HG02571 (cell line): ENCODE measurements at regions not wholly inside any gene's neighbourhood (a gene's known extent, or its start where the extent isn't known, plus 50 kb on each side); places are given as distances from the start of the nearest gene placed in this dataset.
"Not testable (repeated sequence)": the region's sequence is repeated elsewhere in the genome, so short reads cannot be mapped to it uniquely, and the experiment has no call there.

ENCODE experiments used
- ATAC-seq: cut with Tn5 transposase; IDR thresholded peaks from one replicate; pipeline ENCODE4 v1.9.1; 2021; ENCODE audit warnings: mild to moderate bottlenecking, moderate library complexity; ENCODE audit not compliant: unreplicated experiment

DNA sequence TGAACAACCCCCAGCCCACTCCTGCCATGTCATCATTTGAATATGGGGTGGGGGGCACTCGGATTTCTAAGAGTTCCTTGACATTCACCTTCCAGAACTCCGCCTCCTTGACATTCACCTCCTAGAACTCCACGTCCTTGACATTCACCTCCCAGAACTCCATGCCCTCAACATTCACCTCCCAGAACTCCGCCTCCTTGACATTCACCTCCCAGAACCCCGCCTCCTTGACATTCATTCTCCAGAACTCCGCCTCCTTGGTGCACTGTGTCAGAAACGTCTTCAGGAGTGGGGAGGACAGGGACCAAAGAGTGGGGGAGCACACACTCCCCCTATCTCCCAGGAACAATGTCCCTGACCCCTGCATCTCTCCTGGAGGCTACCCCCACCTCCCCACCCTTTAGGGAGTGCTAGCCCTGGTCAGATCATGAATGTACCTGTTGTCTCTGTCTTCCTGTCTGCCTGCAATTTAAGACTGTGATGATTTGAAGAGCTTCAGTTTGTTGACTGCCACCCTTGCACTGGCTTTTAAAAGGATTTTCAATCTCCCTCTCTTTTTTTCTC, 110.1 kb downstream of the NPTX2 start:
- ATAC-seq: no peak

GRCh38 chr7:98728555-98728954, 111.5 kb downstream of the NPTX2 start:
- no peak for ATAC-seq

DNA sequence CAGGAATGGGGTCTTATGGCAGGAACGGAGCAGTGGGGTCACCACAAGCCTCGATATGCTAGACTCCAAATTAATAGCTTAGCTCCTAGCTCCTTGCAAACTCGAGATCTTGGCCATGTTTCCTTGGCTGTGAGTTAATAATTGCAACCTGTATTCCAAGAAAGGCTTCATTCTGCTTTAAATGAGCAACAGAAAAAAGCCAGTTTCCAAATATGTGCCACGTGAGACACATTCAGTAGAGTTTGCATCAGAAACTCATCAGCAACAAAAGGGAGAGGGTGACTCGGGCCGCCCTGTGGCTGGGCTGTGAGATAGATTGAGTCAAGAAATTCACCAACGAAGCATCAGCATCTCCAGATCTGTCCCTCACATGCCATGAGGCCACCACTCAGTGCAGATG, 112.0 kb downstream of the NPTX2 start:
- ATAC-seq: no peak

DNA sequence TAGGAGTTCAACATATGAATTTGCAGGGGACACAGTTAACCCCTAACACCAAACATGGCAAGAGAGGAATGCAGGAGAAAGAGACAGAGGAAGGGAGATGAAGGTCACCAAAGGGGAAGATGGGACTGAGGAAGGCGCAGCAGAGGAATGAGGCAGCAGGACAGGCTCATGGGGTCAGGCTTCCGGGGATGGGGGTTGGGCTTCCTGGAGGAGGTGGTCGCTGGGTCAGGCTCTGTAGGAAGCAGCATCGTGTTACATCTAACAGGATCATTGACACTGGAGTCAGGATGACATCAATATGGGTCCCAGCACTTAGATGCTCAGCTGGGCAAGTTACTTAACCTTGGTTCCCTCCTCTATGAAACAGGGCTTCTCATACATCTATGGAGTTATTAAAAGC, 113.2 kb downstream of the NPTX2 start:
- ATAC-seq: no peak

DNA sequence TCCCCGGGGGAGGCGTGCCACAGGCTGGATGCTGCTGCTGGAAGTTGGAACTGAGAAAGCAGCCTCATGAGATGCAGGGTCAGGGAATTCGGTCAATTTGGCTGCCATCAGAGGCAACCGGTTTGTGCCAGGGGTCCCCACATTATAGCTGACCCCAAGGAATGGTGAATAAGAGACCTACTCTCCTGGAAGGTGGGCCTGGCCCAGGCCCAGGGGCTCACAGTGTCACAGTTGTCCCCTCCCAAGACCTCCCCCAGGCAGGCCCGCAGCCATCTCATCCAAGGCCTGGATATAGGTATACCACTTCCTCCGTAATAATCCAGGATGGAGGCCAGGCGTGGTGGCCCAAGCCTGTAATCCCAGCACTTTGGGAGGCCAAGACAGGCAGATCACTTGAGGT, 114.6 kb downstream of the NPTX2 start:
- ATAC-seq: no peak

DNA sequence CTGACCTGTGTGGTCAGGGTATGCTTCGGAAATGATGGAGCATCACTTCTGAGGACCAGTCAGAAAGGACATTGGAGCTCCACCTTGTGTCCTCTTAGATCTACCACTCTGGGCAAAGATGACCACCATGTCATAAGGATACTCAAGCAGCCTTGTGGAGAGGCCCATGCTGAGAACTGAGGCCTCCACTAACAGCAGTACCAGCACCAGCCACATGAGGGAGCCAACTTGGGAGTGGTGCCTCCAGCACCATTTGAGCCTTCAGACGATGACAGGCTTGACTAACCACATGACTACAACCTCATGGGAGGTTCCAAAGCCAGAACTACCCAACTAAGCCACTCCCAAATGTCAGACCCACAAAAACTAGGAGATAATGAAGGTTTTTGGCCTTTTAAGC, 116.0 kb downstream of the NPTX2 start:
- ATAC-seq: no peak

DNA sequence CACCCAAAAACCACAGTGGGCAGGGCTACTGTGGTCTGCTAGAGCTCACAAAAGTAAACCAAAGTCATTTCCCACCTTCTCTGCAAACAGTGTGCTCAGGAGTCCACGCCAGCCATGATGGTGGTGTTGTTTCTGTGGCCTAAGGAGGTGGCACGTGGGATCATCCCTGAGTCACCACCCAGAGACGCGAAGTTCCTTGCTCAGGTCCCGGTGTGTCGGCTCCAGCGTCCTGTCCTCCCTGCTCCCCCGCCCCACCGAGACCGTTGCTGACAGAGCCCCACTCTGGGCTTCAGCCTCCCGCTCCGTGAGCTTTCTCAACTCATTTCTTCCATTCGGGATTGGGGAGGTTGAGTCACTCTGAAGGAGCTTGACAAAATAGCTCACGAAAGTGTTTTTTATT, 118.7 kb downstream of the NPTX2 start:
- ATAC-seq: no peak

GRCh38 chr7:98736461-98736860, 119.4 kb downstream of the NPTX2 start:
- not testable (repeated sequence) for ATAC-seq

GRCh38 chr7:98737176-98737575, 120.1 kb downstream of the NPTX2 start:
- ATAC-seq: no peak

DNA sequence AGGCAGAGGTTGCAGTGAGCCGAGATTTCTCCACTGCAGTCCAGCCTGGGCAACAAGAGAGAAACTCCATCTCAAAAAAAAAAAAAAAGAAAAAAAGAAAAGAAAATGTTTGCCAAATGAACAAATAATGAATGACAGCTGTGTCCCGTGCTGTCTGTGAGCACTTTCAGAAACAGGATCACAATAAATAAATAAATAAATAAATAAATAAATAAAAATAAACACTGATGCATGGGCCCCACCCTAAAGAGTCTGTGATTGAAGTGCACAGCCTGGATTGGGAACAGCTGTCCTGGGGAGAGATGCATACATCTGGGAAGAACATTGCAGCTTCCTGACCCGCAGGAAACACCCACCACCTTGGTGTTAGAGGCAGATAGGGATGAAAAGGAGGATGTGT, 123.6 kb downstream of the NPTX2 start:
- ATAC-seq: no peak

DNA sequence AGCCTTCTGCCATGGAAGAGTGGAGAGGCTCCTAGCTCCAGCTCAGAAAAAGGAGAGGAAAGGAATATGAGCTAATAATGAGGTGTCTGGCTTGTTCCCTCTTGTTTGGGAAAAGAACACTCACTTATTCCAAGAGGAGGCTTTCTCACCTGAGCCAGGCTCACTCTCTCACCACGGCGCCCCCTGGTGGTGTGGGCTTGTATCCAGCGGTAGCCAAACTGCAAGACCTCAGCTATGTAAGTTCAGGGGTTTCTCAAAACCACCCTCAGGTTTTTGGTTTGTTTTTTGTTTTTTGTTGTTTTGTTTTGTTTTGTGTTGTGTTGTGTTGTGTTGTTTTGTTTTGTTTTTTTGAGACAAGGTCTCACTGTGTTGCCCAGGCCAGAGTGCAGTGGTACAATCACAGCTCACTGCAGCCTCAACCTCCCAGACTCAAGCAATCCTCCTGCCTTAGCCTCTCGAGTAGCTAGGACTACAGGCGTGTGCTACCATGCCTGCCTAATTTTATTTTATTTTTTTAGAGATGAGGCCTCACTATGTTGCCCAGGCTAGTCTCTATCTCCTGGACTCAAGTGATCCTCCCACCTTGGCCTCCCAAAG, 124.0 kb downstream of the TMEM130 start:
- no peak for ATAC-seq

DNA sequence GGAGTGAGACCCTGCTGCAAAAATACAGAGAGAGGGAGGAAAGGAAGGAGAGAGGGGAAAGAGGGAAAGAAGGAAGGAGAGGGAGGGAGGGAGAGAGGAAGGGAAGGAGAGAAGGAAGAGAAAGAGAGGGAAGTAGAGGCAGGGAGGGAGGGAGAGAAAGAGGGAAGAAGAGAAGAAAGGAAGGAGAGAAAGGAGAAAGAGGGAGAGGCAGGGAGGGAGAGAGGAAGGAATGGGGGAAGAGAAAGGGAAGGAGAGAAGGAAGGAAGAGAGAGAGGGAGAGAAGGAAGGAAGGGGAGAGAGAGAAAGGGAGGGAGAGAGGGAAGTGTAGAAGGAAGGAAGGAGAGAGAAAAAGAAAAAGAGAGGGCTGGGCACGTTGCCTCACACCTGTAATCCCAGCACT, 121.7 kb downstream of the TMEM130 start:
- no peak for ATAC-seq

DNA sequence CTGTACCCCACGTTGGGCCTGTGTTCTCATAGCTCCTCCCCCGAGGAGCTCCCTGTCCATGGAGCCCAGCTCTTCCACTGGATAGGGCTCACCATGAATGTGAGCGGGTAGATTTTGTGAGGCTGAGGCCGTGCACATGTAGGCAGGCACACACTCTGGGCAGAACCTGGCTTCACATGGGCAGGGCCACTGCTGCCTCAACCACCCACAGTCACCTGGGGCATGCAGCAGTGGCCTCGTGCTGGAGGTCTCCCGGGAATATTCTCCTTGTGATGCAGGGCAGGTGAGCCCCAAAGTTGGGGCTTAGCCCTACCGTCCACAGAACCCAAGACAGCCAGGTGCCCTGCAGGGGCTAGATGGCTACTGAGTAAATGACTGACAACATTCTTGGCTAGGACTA, 116.6 kb downstream of the TMEM130 start:
- ATAC-seq: no peak

DNA sequence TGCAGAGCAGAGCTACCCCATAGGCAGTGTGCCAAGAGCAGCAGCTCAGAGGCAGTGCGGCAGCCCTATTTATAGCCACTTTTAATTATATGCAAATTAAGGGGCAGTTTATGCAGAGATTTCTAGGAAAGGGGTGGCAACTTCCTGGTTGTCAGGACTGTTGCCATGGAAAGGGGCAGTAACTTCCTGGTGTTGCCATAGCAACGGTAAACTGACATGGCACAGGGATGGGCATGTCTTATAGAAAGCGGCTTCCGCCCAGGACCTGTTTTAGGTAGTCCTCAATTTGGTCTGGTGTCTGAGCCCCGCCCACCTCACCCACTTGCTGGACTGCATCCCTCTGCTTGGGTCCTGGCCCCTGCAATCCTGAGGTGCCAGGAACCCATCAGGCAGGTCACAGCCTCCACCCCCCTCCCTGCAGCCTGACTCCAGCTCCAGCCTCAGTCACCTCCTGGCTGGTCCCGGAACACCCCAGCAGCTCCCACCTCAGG, 115.8 kb downstream of the TMEM130 start:
- no peak for ATAC-seq

DNA sequence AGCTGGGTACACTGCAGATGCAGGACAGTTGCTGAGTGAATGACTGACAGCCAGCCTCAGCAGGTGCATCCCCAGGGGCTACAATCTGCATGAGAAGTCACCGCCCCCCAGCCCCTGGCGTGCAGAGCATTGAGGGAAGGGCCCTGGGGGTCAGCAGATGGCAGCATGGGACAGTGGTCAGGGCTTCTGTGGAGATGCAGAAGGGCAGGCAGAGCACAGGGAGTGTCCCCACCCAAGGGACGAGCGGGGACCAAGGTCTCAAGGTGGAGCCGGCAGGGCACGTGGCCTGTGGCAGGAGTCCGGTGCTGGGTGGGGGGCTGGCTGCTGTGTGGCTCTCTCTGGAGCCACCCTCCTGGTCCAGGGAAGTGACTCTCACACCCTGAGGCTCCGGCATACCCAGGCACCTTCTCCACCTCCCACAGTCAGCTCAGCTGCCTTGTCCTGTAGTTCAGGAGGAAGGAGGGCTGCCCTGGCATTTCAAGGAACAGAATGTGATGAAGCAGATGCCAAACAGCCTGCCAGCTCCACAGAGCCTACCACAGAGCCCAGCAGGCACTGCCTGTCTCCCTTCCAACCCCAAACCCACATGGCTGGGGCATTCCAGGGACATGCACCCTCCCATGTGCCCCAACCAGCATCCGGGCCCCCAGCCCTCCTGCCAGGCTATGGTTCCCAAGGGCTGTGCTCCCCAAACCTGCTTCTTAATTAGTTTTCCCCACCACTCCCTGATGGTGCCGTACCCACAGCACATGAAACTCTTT, 114.5 kb downstream of the TMEM130 start:
- no peak for ATAC-seq

DNA sequence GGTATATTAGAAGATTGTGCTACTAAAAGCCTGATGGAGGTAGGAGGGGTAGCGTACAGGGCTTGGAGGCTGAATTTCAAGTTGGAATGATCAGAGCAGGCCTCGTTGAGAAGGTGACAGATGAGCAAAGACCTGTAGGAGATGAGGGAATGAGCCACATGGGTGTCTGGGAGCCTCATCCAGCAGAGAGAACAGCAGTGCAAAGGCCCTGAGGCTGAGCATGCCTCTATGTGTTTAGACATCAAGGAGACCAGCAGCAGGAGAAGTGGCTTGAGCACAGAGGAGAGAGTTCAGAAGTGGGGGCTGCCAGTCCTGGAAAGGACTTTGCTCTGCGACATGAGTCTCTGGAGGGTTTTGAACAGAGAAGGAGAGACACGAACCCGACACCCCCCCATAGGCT, 111.7 kb downstream of the TMEM130 start:
- no peak for ATAC-seq

DNA sequence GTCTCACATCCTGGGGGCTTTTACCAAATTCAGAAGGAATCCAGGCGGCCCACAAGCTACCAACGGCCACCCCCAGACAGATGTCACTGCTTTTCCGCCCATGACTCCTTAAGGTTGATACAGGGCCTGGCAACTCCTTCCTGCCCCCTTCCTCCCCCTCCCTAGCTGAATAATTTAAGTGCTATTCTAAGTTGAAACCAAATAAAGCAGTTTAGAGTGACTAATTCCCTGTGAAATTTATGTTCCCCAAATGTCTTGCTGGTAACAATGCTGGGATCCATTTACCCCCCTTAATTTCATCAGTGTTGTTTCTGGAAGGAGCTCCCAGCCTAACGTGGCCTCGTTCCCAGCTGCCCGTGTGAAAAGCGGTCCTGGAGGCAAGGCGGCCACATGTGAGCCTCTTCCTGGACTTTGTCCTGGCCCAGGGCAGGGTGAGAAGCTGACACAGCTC, 109.6 kb downstream of the TMEM130 start:
- ATAC-seq: no peak

GRCh38 chr7:98761225-98761624, 108.6 kb downstream of the TMEM130 start:
- no peak for ATAC-seq

DNA sequence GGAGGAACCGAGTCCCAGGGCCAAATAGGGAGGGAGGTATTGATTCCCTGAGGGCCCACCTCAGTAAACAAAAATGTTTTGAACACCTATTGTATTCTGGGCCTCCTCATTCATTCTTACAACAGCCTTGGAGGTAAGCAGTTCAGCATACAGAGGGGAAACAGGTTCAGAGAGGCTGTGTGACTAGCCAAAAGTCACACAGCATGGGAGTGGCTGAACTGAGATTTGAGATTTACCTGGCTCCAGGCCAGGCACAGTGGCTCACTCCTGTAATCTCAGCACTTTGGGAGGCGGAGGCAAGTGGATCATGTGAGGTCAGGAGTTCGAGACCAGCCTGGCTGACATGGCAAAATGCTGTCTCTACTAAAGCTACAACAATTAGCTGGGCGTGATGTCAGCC, 107.2 kb downstream of the TMEM130 start:
- ATAC-seq: no peak

- no peak for ATAC-seq
Observed at GRCh38 chr7:98763441-98763840, 106.4 kb downstream of the TMEM130 start.

DNA sequence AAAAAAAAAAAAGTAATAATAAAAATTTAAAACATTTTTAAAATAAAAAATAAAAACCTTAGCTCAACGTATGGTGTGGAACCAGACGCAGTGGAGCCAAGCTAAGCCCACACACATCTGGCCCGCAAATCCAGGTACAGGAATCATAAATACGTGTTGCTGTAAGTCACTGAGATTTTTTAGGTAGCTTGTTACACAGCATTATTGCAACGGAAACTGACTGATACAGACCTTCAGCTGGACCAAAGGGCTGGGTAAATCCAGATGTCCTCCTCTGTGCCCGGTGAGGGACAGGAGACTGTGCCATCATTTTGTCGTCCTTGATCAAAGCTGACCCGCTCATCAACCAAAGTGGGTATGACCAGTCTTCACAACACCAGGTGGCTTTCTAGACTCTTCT, 104.9 kb downstream of the TMEM130 start:
- no peak for ATAC-seq

GRCh38 chr7:98770085-98770484, 99.7 kb downstream of the TMEM130 start:
- ATAC-seq: not testable (repeated sequence)
